IMR-90 (cell line): ENCODE measurements at regions not wholly inside any gene's neighbourhood (a gene's known extent, or its start where the extent isn't known, plus 50 kb on each side); places are given as distances from the start of the nearest gene placed in this dataset.

Source experiments
- ATAC-seq: fragments of 200-7000 bp; cut with Tn5 transposase; 2 replicates; pipeline ENCODE4 v1.9.1; 2020; ENCODE audit warnings: low read depth, mild to moderate bottlenecking, moderate library complexity
- BruUV-seq: library from RNA; stranded (reverse); fragments of 400-500 nt; replicated peaks from 2 replicates; lab custom pipeline; 2021; lab: Mats Ljungman, UMichigan
- CTCF ChIA-PET: fragments of 300-600 bp; formaldehyde crosslinking; extraction: SDS; loops from one replicate; lab custom pipeline; 2021; ENCODE audit warnings: antibody characterized with exemption; lab: Yijun Ruan, JAX
- POLR2A ChIA-PET: fragments of 300-600 bp; sonication (Branson Sonifier 250); formaldehyde crosslinking; loops from one replicate; lab custom pipeline; 2022; ENCODE audit warnings: antibody characterized with exemption; ENCODE audit not compliant: unreplicated experiment; lab: Charles Lee
- DNase-seq: peaks from one replicate; pipeline ENCODE4 v3.0.0; 2013
- H2AFZ ChIP-seq: replicated peaks from 2 replicates; pipeline ENCODE3; 2013; ENCODE audit warnings: low read length, mild to moderate bottlenecking; ENCODE audit not compliant: poor library complexity
- H2AK5ac ChIP-seq: 2 replicates; pipeline ENCODE4 v1.6.1; 2013; ENCODE audit warnings: low read depth, low read length, inconsistent platforms
- H2AK9ac ChIP-seq: replicated peaks from 2 replicates; pipeline ENCODE3; 2013; ENCODE audit warnings: mild to moderate bottlenecking, low read depth, low read length, moderate library complexity; ENCODE audit not compliant: poor library complexity
- H2BK120ac ChIP-seq: 2 replicates; pipeline ENCODE4 v1.6.1; 2013; ENCODE audit warnings: low read depth, low read length, inconsistent platforms
- H2BK15ac ChIP-seq: 3 replicates; pipeline ENCODE4 v1.6.1; 2013; ENCODE audit warnings: low read depth, low read length, inconsistent platforms
- H2BK20ac ChIP-seq: 2 replicates; pipeline ENCODE4 v1.6.1; 2013; ENCODE audit warnings: low read depth, mild to moderate bottlenecking, inconsistent platforms, low read length, moderate library complexity
- H2BK5ac ChIP-seq: 2 replicates; pipeline ENCODE4 v1.6.1; 2013; ENCODE audit warnings: mild to moderate bottlenecking, low read depth, low read length, inconsistent platforms; ENCODE audit not compliant: poor library complexity, severe bottlenecking
- H3K14ac ChIP-seq: replicated peaks from 2 replicates; pipeline ENCODE4 v1.6.1; 2013; ENCODE audit warnings: low read depth, low read length, inconsistent platforms
- H3K18ac ChIP-seq: 2 replicates; pipeline ENCODE4 v1.6.1; 2013; ENCODE audit warnings: low read depth, low read length, control low read depth
- H3K23ac ChIP-seq: 2 replicates; pipeline ENCODE4 v1.6.1; 2013; ENCODE audit warnings: low read depth, low read length, inconsistent platforms
- H3K27ac ChIP-seq: 2 replicates; pipeline ENCODE4 v1.5.1; 2013; ENCODE audit warnings: mild to moderate bottlenecking, control low read depth, low read length; ENCODE audit not compliant: insufficient read depth
- H3K27me3 ChIP-seq: 2 replicates; pipeline ENCODE4 v1.6.1; 2013; ENCODE audit warnings: low read length; ENCODE audit not compliant: control insufficient read depth, insufficient read depth
- H3K36me3 ChIP-seq: 2 replicates; pipeline ENCODE4 v1.6.1; 2013; ENCODE audit warnings: low read length, mixed read lengths; ENCODE audit not compliant: control insufficient read depth, insufficient read depth
- H3K4ac ChIP-seq: 2 replicates; pipeline ENCODE4 v1.6.1; 2013; ENCODE audit warnings: low read depth, low read length, inconsistent platforms
- H3K4me1 ChIP-seq: 2 replicates; pipeline ENCODE4 v1.6.1; 2013; ENCODE audit warnings: low read length, mixed read lengths; ENCODE audit not compliant: control insufficient read depth, insufficient read depth
- H3K4me2 ChIP-seq: 2 replicates; pipeline ENCODE4 v1.6.1; 2013; ENCODE audit warnings: low read depth, mild to moderate bottlenecking, control low read depth, low read length, moderate library complexity
- H3K4me3 ChIP-seq: 2 replicates; pipeline ENCODE4 v1.5.1; 2013; ENCODE audit warnings: low read depth, mild to moderate bottlenecking, control low read depth, low read length, moderate library complexity; ENCODE audit not compliant: insufficient read depth
- H3K56ac ChIP-seq: 2 replicates; pipeline ENCODE4 v1.6.1; 2013; ENCODE audit warnings: low read length, inconsistent platforms; ENCODE audit not compliant: insufficient read depth; ENCODE audit errors: extremely low read depth
- H3K79me1 ChIP-seq, 2 experiments: 2 replicates each; pipeline ENCODE4 v1.6.1; 2013; ENCODE audit warnings: low read length in 2 of 2, inconsistent platforms in 1 of 2, low read depth in 1 of 2
- H3K9ac ChIP-seq: 2 replicates; pipeline ENCODE4 v1.6.1; 2013; ENCODE audit warnings: low read depth, low read length, control low read depth
- H3K9me1 ChIP-seq: 2 replicates; pipeline ENCODE4 v1.6.1; 2013; ENCODE audit warnings: low read length, inconsistent platforms; ENCODE audit not compliant: insufficient read depth
- H3K9me3 ChIP-seq: 2 replicates; pipeline ENCODE4 v1.6.1; 2013; ENCODE audit warnings: low read length; ENCODE audit not compliant: control insufficient read depth, insufficient read depth
- H4K20me1 ChIP-seq: 2 replicates; pipeline ENCODE4 v1.6.1; 2013; ENCODE audit warnings: low read length, inconsistent platforms; ENCODE audit not compliant: insufficient read depth
- H4K5ac ChIP-seq: 2 replicates; pipeline ENCODE4 v1.6.1; 2013; ENCODE audit warnings: mild to moderate bottlenecking, low read depth, low read length, control low read depth
- H4K8ac ChIP-seq, 2 experiments: 2 replicates each; pipeline ENCODE4 v1.6.1; 2013; ENCODE audit warnings: low read depth in 2 of 2, low read length in 2 of 2, control low read depth in 1 of 2, inconsistent platforms in 1 of 2
- H4K91ac ChIP-seq: 2 replicates; pipeline ENCODE4 v1.6.1; 2013; ENCODE audit warnings: low read depth, low read length, inconsistent platforms; ENCODE audit not compliant: insufficient read depth
- BHLHE40 ChIP-seq: fragments of 150-350 bp; IDR thresholded peaks from 2 replicates; pipeline ENCODE4 v1.6.1; 2016; ENCODE audit warnings: mild to moderate bottlenecking, low read depth, low read length
- CEBPB ChIP-seq: IDR thresholded peaks from 2 replicates; pipeline ENCODE4 v1.6.1; 2012; ENCODE audit warnings: low read depth, low read length, improper control_type of control experiment
- CHD1 ChIP-seq: IDR thresholded peaks from 2 replicates; pipeline ENCODE4 v1.6.1; 2012; ENCODE audit warnings: low read depth, low read length, improper control_type of control experiment
- CTCF ChIP-seq: conservative IDR thresholded peaks from 2 replicates; pipeline ENCODE4 v1.5.1; 2012; ENCODE audit warnings: mild to moderate bottlenecking, low read depth, low read length, improper control_type of control experiment
- ELK1 ChIP-seq: fragments of 150-350 bp; IDR thresholded peaks from 2 replicates; pipeline ENCODE4 v1.6.1; 2016; ENCODE audit warnings: low read depth, mild to moderate bottlenecking, low read length, moderate library complexity, borderline replicate concordance
- FOS ChIP-seq: fragments of 150-350 bp; IDR thresholded peaks from 2 replicates; pipeline ENCODE4 v1.6.1; 2016; ENCODE audit warnings: low read depth, low read length
- MAFK ChIP-seq: IDR thresholded peaks from 2 replicates; pipeline ENCODE4 v1.6.1; 2012; ENCODE audit warnings: low read depth, low read length, improper control_type of control experiment
- MAZ ChIP-seq: IDR thresholded peaks from 2 replicates; pipeline ENCODE4 v1.6.1; 2012; ENCODE audit warnings: low read depth, mild to moderate bottlenecking, low read length, improper control_type of control experiment, moderate library complexity, borderline replicate concordance
- MXI1 ChIP-seq: IDR thresholded peaks from 2 replicates; pipeline ENCODE4 v1.6.1; 2012; ENCODE audit warnings: low read depth, mild to moderate bottlenecking, low read length, moderate library complexity, borderline replicate concordance
- NFE2L2 ChIP-seq: fragments of 150-350 bp; IDR thresholded peaks from 2 replicates; pipeline ENCODE4 v1.6.1; 2016; ENCODE audit warnings: low read depth, mild to moderate bottlenecking, low read length
- POLR2A ChIP-seq: IDR thresholded peaks from 2 replicates; pipeline ENCODE4 v1.6.1; 2012; ENCODE audit warnings: mild to moderate bottlenecking, low read depth, low read length
- RAD21 ChIP-seq: IDR thresholded peaks from 2 replicates; pipeline ENCODE4 v1.6.1; 2012; ENCODE audit warnings: low read length, improper control_type of control experiment
- RCOR1 ChIP-seq: IDR thresholded peaks from 2 replicates; pipeline ENCODE4 v1.6.1; 2012; ENCODE audit warnings: mild to moderate bottlenecking, low read length, improper control_type of control experiment; ENCODE audit not compliant: insufficient replicate concordance
- RFX5 ChIP-seq: IDR thresholded peaks from 2 replicates; pipeline ENCODE4 v1.8.0; 2012; ENCODE audit warnings: low read depth, mild to moderate bottlenecking, low read length, moderate library complexity
- SMC3 ChIP-seq: fragments of 150-350 bp; IDR thresholded peaks from 2 replicates; pipeline ENCODE4 v1.6.1; 2016; ENCODE audit warnings: low read depth, mild to moderate bottlenecking, antibody characterized with exemption, low read length, moderate library complexity
- USF2 ChIP-seq: fragments of 150-350 bp; IDR thresholded peaks from 2 replicates; pipeline ENCODE4 v1.6.1; 2017; ENCODE audit warnings: mild to moderate bottlenecking, antibody characterized with exemption, low read length, low read depth
- WGBS, 2 experiments: methylation state at CpG; one replicate each; pipeline versions ENCODE4 v1.1.5 to v1.1.7; 2013; ENCODE audit warnings: missing lambda C conversion rate in 2 of 2; ENCODE audit not compliant: insufficient read length in 1 of 2; ENCODE audit errors: extremely low coverage in 2 of 2; 5-methylcytosine and 5-hydroxymethylcytosine counted together
- dilution Hi-C: fragments of 300-500 bp; cut with HindIII; formaldehyde crosslinking; loops from one replicate; pipeline ENCODE4 v1.14.3; 2018; ENCODE audit warnings: low sequenced_read_pairs; ENCODE audit not compliant: unreplicated experiment
- in situ Hi-C: fragments of 300-500 bp; cut with MboI; formaldehyde crosslinking; loops from 3 replicates; pipeline ENCODE4 v1.14.3; 2019; ENCODE audit warnings: low sequenced_read_pairs, inconsistent platforms, mixed read lengths
- intact Hi-C: fragments of 100-400 bp; cut with micrococcal nuclease; formaldehyde crosslinking; loops from 2 replicates; pipeline ENCODE4 v1.10.0; 2022

GRCh38 chr5:67512758-67513157 is 316.2 kb upstream of the CD180 start:
- H3K4me2 ChIP-seq = no peak overlapping the region
- in situ Hi-C loops = no loop called here
- POLR2A ChIA-PET = no interaction called here

More at GRCh38 chr5:67512758-67513157, 316.2 kb upstream of the CD180 start:
- Histone ChIP-seq H3K27me3 (no peaks in the 10 kb centered on the region), H3K4ac (no peak overlapping the region), H2AK5ac (no peak overlapping the region), H3K27ac (no peak overlapping the region), H4K5ac (no peak overlapping the region), H3K14ac (no peak overlapping the region), H3K9ac (no peak overlapping the region), H3K36me3 (no peaks in the 10 kb centered on the region), H2BK15ac (no peak overlapping the region), H3K9me1 (no peaks in the 10 kb centered on the region), H3K18ac (no peak overlapping the region), H4K20me1 (no peaks in the 10 kb centered on the region), H4K91ac (no peak overlapping the region), H2AK9ac (no peak overlapping the region), H3K4me3 (no peak overlapping the region), H3K9me3 (no peaks in the 10 kb centered on the region), H3K56ac (no peak overlapping the region), H2BK5ac (no peak overlapping the region), H2BK20ac (no peak overlapping the region), H2BK120ac (no peak overlapping the region), H3K23ac (no peak overlapping the region), H4K8ac (no peak overlapping the region), H3K4me1 (no peaks in the 10 kb centered on the region), H2AFZ (no peak overlapping the region), H3K79me1 (no peaks in the 10 kb centered on the region)
- no peak for ATAC-seq
- CTCF ChIA-PET = no interaction called here
- no peak for DNase-seq
- TF ChIP-seq RCOR1 (no peak), BHLHE40 (no peak), MXI1 (no peak), RFX5 (no peak), MAFK (no peak), MAZ (no peak), ELK1 (no peak), SMC3 (no peak), CEBPB (no peak), RAD21 (no peak), CTCF (no peak), NFE2L2 (no peak), USF2 (no peak), CHD1 (no peak), FOS (no peak), POLR2A (no peak)
- intact Hi-C loops (no loop called here), dilution Hi-C loops (no loop called here)
- no TSS peak for BruUV-seq
- WGBS, 2 experiments = no CpG with 5 or more reads among the region's 1 CpG
